Stimulated activated CD8-positive, alpha-beta memory T cell treated with anti-CD3 and anti-CD28 coated beads, Interleukin-12 subunit alpha, Interleukin-12 subunit beta, amount 100 ng/mL, for 24 hours (primary cell): ENCODE measurements at regions not wholly inside any gene's neighbourhood (a gene's known extent, or its start where the extent isn't known, plus 50 kb on each side); places are given as distances from the start of the nearest gene placed in this dataset.
"Not testable (repeated sequence)": the region's sequence is repeated elsewhere in the genome, so short reads cannot be mapped to it uniquely, and the experiment has no call there.

ENCODE experiments used
- DNase-seq: peaks from one replicate; pipeline ENCODE4 v3.0.0-alpha.2; 2020; ENCODE audit errors: extremely low read depth

GRCh38 chr4:38416450-38417014 is 247.5 kb upstream of the KLF3 start:
- no peak for DNase-seq

- DNase-seq: not testable (repeated sequence)
Observed at GRCh38 chr4:38420254-38420653, 243.7 kb upstream of the KLF3 start.

- DNase-seq: no peak
Observed at GRCh38 chr4:38422850-38423249, 241.1 kb upstream of the KLF3 start.

GRCh38 chr4:38424151-38424871 is 239.7 kb upstream of the KLF3 start:
- no peak for DNase-seq

GRCh38 chr4:38426532-38426931 is 237.5 kb upstream of the KLF3 start:
- DNase-seq: no peak

GRCh38 chr4:38430841-38431240 is 233.2 kb upstream of the KLF3 start:
- no peak for DNase-seq

GRCh38 chr4:38442073-38442788 is 221.8 kb upstream of the KLF3 start:
- no peak for DNase-seq

GRCh38 chr4:38449506-38450174 is 214.4 kb upstream of the KLF3 start:
- no peak for DNase-seq

GRCh38 chr4:38452009-38452408 is 212.0 kb upstream of the KLF3 start:
- DNase-seq: no peak

- no peak for DNase-seq
Observed at GRCh38 chr4:38452542-38452941, 211.5 kb upstream of the KLF3 start.

- no peak for DNase-seq
Observed at GRCh38 chr4:38453253-38453881, 210.6 kb upstream of the KLF3 start.

- no peak for DNase-seq
Observed at GRCh38 chr4:38454284-38454683, 209.7 kb upstream of the KLF3 start.

GRCh38 chr4:38455092-38455862 is 208.7 kb upstream of the KLF3 start:
- DNase-seq: no peak

- no peak for DNase-seq
Observed at GRCh38 chr4:38456096-38456495, 207.9 kb upstream of the KLF3 start.

- DNase-seq: no peak
Observed at GRCh38 chr4:38461342-38461741, 202.7 kb upstream of the KLF3 start.

GRCh38 chr4:38462367-38463055 is 201.5 kb upstream of the KLF3 start:
- no peak for DNase-seq

GRCh38 chr4:38463268-38463958 is 200.6 kb upstream of the KLF3 start:
- DNase-seq: no peak

GRCh38 chr4:38464328-38464727 is 199.7 kb upstream of the KLF3 start:
- no peak for DNase-seq

GRCh38 chr4:38466401-38466800 is 197.6 kb upstream of the KLF3 start:
- no peak for DNase-seq

GRCh38 chr4:38467296-38467695 is 196.7 kb upstream of the KLF3 start:
- no peak for DNase-seq
